Adrenal gland (tissue), 9 donors: ENCODE measurements at regions not wholly inside any gene's neighbourhood (a gene's known extent, or its start where the extent isn't known, plus 50 kb on each side); places are given as distances from the start of the nearest gene placed in this dataset.

Source experiments
- DNase-seq, 7 donors: peaks; one replicate each; pipeline ENCODE4 v3.0.0-alpha.2; 2019 to 2020
- H3K27ac ChIP-seq, 5 donors: fragments of 200-600 bp; sonication (generic) in 4 of 5; 1 replicate in 3 of 5; 2 replicates in 2 of 5; pipeline versions ENCODE4 v1.5.1 to v1.8.0; 2016 to 2020; ENCODE audit warnings: mild to moderate bottlenecking in 1 of 5
- H3K27me3 ChIP-seq: fragments of 200-600 bp; 2 replicates; pipeline ENCODE4 v1.8.0; 2021
- H3K36me3 ChIP-seq, 2 donors: fragments of 200-600 bp; replicated peaks in 1 of 2; 1 replicate in 1 of 2; 2 replicates in 1 of 2; pipeline versions ENCODE4 v1.5.1 to v1.8.0; 2018 to 2022
- H3K4me1 ChIP-seq, 2 donors: fragments of 200-600 bp; replicated peaks in 1 of 2; 1 replicate in 1 of 2; 2 replicates in 1 of 2; pipeline versions ENCODE4 v1.5.1 to v1.8.0; 2018 to 2021
- H3K4me3 ChIP-seq, 4 donors: fragments of 200-600 bp; sonication (generic) in 3 of 4; one replicate each; pipeline ENCODE4 v1.5.1; 2016 to 2018
- H3K9me3 ChIP-seq, 3 donors: fragments of 200-600 bp; sonication (generic) in 1 of 3; replicated peaks in 1 of 3; 1 replicate in 2 of 3; 2 replicates in 1 of 3; pipeline versions ENCODE4 v1.5.1 to v1.8.0; 2016 to 2021
- CTCF ChIP-seq, 6 experiments: fragments of 450-650 bp in 4 of 6; fragments of 200-600 bp in 2 of 6; sonication (generic) in 1 of 6; IDR thresholded peaks; 1 replicate in 5 of 6; 2 replicates in 1 of 6; pipeline versions ENCODE4 v1.5.1 to v1.8.0; 2016 to 2021; ENCODE audit warnings: antibody characterized with exemption in 6 of 6, mild to moderate bottlenecking in 2 of 6, moderate library complexity in 1 of 6
- POLR2A ChIP-seq, 2 donors: fragments of 450-650 bp; IDR thresholded peaks; one replicate each; pipeline ENCODE4 v1.6.1; 2017; ENCODE audit warnings: antibody characterized with exemption in 2 of 2, mild to moderate bottlenecking in 2 of 2, moderate library complexity in 1 of 2
- WGBS, 4 donors: extraction: QIAGEN DNeasy Blood & Tissue Kit in 2 of 4; methylation state at CpG; one replicate each; pipeline versions ENCODE4 v1.1.5 to v1.1.7; 2013 to 2017; 5-methylcytosine and 5-hydroxymethylcytosine counted together
- intact Hi-C, 2 donors: fragments of 100-400 bp; cut with DNase I; formaldehyde crosslinking; loops; one replicate each; pipeline versions ENCODE4 v1.14.1 to v1.15.0; 2022 to 2023
- donor health status: healthy with polysubstance abuse.
- donor health status: Bipolar disorder and iron deficiency.
- donor health status: DM: yes; HTN: yes; CAD: no.
- donor health status: DM: no; HTN: no; CAD: no.
- donor health status: DM: no; HTN: no; CAD: no.

- H3K27me3 ChIP-seq = no peaks in the 10 kb centered on the region
- no peak for DNase-seq
- no peak overlapping the region for H3K27ac ChIP-seq
- WGBS, 4 donors = 81 to 92% (median 86%) methylated on average over 1 of the region's 1 CpG
- intact Hi-C loops = no loop called here
- H3K4me1 ChIP-seq = no peaks in the 10 kb centered on the region
- no peaks in the 10 kb centered on the region for H3K9me3 ChIP-seq
- no peaks in the 10 kb centered on the region for H3K36me3 ChIP-seq
- no peak overlapping the region for H3K4me3 ChIP-seq
- TF ChIP-seq CTCF (IDR thresholded peaks at IDR 0.05) = no peak
- no peak for TF ChIP-seq POLR2A (IDR thresholded peaks at IDR 0.05)
These were observed 662.5 kb downstream of the RAPGEF2 start for GRCh38 chr4:159765382-159765781.

- no peaks in the 10 kb centered on the region for H3K9me3 ChIP-seq
- no peak overlapping the region for H3K4me3 ChIP-seq
- TF ChIP-seq POLR2A (IDR thresholded peaks at IDR 0.05) (no peak), CTCF (IDR thresholded peaks at IDR 0.05) (no peak)
- H3K4me1 ChIP-seq = no peaks in the 10 kb centered on the region
- DNase-seq = no peak
- no peak overlapping the region for H3K27ac ChIP-seq
- no peaks in the 10 kb centered on the region for H3K36me3 ChIP-seq
- no peaks in the 10 kb centered on the region for H3K27me3 ChIP-seq
- intact Hi-C loops = no loop called here
- WGBS, 4 donors = 76 to 82% (median 78%) methylated on average over 7 of the region's 7 CpGs
These were observed 663.4 kb downstream of the RAPGEF2 start for GRCh38 chr4:159766241-159766640.

DNA sequence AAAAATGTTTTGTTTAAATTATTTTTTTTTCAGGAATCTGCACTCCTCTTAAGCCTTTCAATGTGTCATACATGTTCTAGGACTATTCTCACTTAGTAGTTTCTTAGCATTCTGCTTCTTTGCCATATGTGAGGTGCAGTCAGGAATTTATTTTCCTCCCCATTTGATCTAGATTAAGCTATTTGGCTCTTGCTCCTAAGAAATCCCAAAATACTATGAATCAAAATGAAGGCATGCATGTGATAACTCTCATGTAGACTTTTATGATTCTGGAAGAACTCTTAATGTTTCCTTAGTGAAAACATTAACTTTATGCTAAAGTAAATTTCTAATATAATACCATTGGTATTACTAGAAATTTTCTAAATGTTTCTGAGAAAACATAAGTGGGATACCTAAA lies 664.5 kb downstream of the RAPGEF2 start:
- Histone ChIP-seq H3K4me1 (no peaks in the 10 kb centered on the region), H3K4me3 (no peak overlapping the region), H3K27ac (no peak overlapping the region), H3K27me3 (no peaks in the 10 kb centered on the region), H3K36me3 (no peaks in the 10 kb centered on the region), H3K9me3 (no peaks in the 10 kb centered on the region)
- intact Hi-C loops = no loop called here
- TF ChIP-seq CTCF (IDR thresholded peaks at IDR 0.05) = no peak
- TF ChIP-seq POLR2A (IDR thresholded peaks at IDR 0.05) = no peak
- no peak for DNase-seq

DNA sequence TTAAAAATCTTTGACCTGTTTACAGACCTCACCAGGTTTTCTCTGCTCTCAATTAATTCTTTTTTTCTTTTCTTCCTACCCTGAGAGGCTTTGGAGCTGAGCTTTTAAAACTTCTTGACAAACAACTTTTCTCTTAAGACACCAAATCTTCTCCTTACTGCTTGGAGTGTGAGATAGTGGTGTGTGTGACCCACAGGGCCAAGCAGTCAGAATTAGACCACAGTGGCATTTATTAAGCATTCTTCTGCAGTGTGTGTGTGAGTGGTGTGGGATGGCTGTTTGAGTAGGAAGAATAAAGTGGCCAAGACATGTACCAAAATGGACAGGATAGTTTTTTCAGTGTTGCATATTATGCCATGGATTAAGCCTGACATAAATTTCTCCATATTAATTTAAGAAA lies 665.1 kb downstream of the RAPGEF2 start:
- TF ChIP-seq CTCF (IDR thresholded peaks at IDR 0.05) = no peak
- no peak for TF ChIP-seq POLR2A (IDR thresholded peaks at IDR 0.05)
- Histone ChIP-seq H3K27ac (no peak overlapping the region), H3K27me3 (no peaks in the 10 kb centered on the region), H3K36me3 (no peaks in the 10 kb centered on the region), H3K4me3 (no peak overlapping the region), H3K9me3 (no peaks in the 10 kb centered on the region), H3K4me1 (no peaks in the 10 kb centered on the region)
- DNase-seq = no peak
- intact Hi-C loops = no loop called here
